HEK293T (cell line): ENCODE measurements at regions not wholly inside any gene's neighbourhood (a gene's known extent, or its start where the extent isn't known, plus 50 kb on each side); places are given as distances from the start of the nearest gene placed in this dataset.

ENCODE experiments used
- CTCF ChIA-PET: fragments of 350-600 bp; formaldehyde crosslinking; extraction: SDS; loops from one replicate; lab custom pipeline; 2021; ENCODE audit warnings: antibody characterized with exemption, inconsistent platforms; lab: Yijun Ruan, JAX
- POLR2A ChIA-PET: fragments of 350-600 bp; formaldehyde crosslinking; extraction: SDS; loops from one replicate; lab custom pipeline; 2020; ENCODE audit warnings: antibody characterized with exemption, inconsistent platforms; lab: Yijun Ruan, JAX
- DNase-seq: peaks from one replicate; pipeline ENCODE4 v3.0.0; 2012; ENCODE audit warnings: mixed read lengths; ENCODE audit errors: extremely low spot score
- ARNT ChIP-seq: fragments of 450-650 bp; IDR thresholded peaks from 2 replicates; pipeline ENCODE4 v1.6.1; 2017; ENCODE audit warnings: mild to moderate bottlenecking
- BHLHE40 ChIP-seq: fragments of 450-650 bp; IDR thresholded peaks from 2 replicates; pipeline ENCODE4 v1.6.1; 2016; ENCODE audit warnings: mild to moderate bottlenecking, moderate library complexity, borderline replicate concordance
- CTBP1 ChIP-seq: fragments of 450-650 bp; IDR thresholded peaks from 2 replicates; pipeline ENCODE4 v1.6.1; 2016; ENCODE audit warnings: borderline replicate concordance
- ELF4 ChIP-seq: fragments of 450-650 bp; IDR thresholded peaks from 2 replicates; pipeline ENCODE4 v1.6.1; 2017; ENCODE audit warnings: antibody characterized with exemption
- FOXA1 ChIP-seq: fragments of 450-650 bp; IDR thresholded peaks from 2 replicates; pipeline ENCODE4 v1.6.1; 2016; ENCODE audit warnings: mild to moderate bottlenecking
- FOXK2 ChIP-seq: fragments of 450-650 bp; IDR thresholded peaks from 2 replicates; pipeline ENCODE4 v1.6.1; 2016; ENCODE audit warnings: mild to moderate bottlenecking
- FOXM1 ChIP-seq: fragments of 450-650 bp; IDR thresholded peaks from 2 replicates; pipeline ENCODE4 v1.6.1; 2017; ENCODE audit warnings: mild to moderate bottlenecking, borderline replicate concordance
- HDGF ChIP-seq: fragments of 450-650 bp; IDR thresholded peaks from 2 replicates; pipeline ENCODE4 v1.6.1; 2017; ENCODE audit warnings: antibody characterized with exemption, borderline replicate concordance
- L3MBTL2 ChIP-seq: fragments of 450-650 bp; conservative IDR thresholded peaks from 2 replicates; pipeline ENCODE4 v1.6.1; 2016; ENCODE audit warnings: mild to moderate bottlenecking
- LEF1 ChIP-seq: fragments of 450-650 bp; IDR thresholded peaks from 2 replicates; pipeline ENCODE4 v1.6.1; 2017; ENCODE audit warnings: mild to moderate bottlenecking, borderline replicate concordance
- NFRKB ChIP-seq: fragments of 450-650 bp; IDR thresholded peaks from 2 replicates; pipeline ENCODE4 v1.6.1; 2016; ENCODE audit warnings: mild to moderate bottlenecking, moderate library complexity
- SP1 ChIP-seq: fragments of 450-650 bp; IDR thresholded peaks from 2 replicates; pipeline ENCODE4 v1.6.1; 2017
- SUZ12 ChIP-seq: fragments of 450-650 bp; IDR thresholded peaks from 2 replicates; pipeline ENCODE4 v1.6.1; 2016; ENCODE audit warnings: mild to moderate bottlenecking
- TARDBP ChIP-seq: fragments of 450-650 bp; IDR thresholded peaks from 2 replicates; pipeline ENCODE4 v1.6.1; 2016
- ZNF384 ChIP-seq: fragments of 450-650 bp; IDR thresholded peaks from 2 replicates; pipeline ENCODE4 v1.6.1; 2016
- TF ChIP-seq, protein P1 (sequence below): fragments of 450-650 bp; IDR thresholded peaks from 2 replicates; pipeline ENCODE4 v1.6.1; 2016

DNA sequence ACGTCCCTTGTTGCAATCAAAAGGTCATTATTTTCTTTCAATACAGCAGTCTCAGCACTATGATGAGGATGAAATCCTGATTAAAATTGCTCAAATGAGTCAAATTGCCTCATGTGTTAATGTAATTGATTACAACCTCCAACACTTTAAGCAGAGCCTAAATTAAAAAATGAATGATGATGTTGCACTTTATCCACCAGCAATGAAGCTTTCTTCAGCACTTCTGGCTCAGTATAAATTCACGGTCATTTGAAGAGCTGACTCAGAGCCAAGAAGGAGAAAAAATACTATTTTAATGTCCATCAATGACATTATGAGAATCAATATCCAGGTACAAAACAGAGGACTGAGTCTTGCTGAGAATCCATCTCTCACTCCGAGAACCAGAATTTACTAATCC lies 792.6 kb upstream of the ATXN8OS start:
- TF ChIP-seq FOXM1: no peak
- ChIA-PET CTCF (no interaction called here), POLR2A (no interaction called here)
- no peak for DNase-seq

- DNase-seq: no peak
- TF ChIP-seq L3MBTL2 (no peak), FOXM1 (no peak), FOXK2 (no peak), LEF1 (no peak), ELF4 (no peak), SP1 (no peak), ARNT (no peak), BHLHE40 (no peak), CTBP1 (no peak), TARDBP (no peak), SUZ12 (no peak), FOXA1 (no peak), HDGF (no peak), ZNF384 (no peak), NFRKB (no peak)
- TF ChIP-seq, protein P1, sequence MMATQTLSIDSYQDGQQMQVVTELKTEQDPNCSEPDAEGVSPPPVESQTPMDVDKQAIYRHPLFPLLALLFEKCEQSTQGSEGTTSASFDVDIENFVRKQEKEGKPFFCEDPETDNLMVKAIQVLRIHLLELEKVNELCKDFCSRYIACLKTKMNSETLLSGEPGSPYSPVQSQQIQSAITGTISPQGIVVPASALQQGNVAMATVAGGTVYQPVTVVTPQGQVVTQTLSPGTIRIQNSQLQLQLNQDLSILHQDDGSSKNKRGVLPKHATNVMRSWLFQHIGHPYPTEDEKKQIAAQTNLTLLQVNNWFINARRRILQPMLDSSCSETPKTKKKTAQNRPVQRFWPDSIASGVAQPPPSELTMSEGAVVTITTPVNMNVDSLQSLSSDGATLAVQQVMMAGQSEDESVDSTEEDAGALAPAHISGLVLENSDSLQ: no peak
- ChIA-PET POLR2A (no interaction called here), CTCF (interaction anchor here (0.6 kb wide), 1 partner anchor 196 kb away, joined by 6 read pairs; no protein-coding TSS in a partner anchor)
Measured at GRCh38 chr13:69306766-69307165, 800.9 kb upstream of the ATXN8OS start.

DNA sequence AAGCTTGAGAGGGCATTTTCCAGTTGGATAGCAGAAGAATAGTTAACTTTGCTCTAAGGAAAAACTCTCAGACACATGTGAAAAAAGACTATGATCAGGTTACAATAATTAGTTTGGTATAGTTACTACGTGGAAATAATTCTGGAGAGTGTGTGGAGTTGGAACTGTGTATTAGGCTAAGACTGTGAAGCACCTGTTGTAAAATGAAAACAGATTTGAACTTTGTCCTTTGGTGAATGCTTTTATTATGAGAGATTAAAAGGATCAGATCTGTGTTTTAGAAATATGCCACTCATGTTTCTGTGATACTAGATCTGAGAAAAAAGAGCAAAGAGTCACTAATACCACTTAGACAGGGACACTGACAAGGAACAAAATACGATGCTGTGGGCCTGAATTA lies 807.5 kb upstream of the ATXN8OS start:
- POLR2A ChIA-PET: no interaction called here
- CTCF ChIA-PET: no interaction called here
- no peak for DNase-seq
- no peak for TF ChIP-seq FOXK2
- no peak for TF ChIP-seq ELF4
- no peak for TF ChIP-seq NFRKB
- no peak for TF ChIP-seq CTBP1
- no peak for TF ChIP-seq BHLHE40
- TF ChIP-seq ARNT: no peak
- no peak for TF ChIP-seq FOXA1
- TF ChIP-seq FOXM1: no peak
- TF ChIP-seq ZNF384: no peak
- TF ChIP-seq, protein P1: no peak
- no peak for TF ChIP-seq HDGF
- TF ChIP-seq L3MBTL2: no peak
- TF ChIP-seq SP1: no peak
- TF ChIP-seq TARDBP: no peak
- no peak for TF ChIP-seq LEF1
- TF ChIP-seq SUZ12: no peak

DNA sequence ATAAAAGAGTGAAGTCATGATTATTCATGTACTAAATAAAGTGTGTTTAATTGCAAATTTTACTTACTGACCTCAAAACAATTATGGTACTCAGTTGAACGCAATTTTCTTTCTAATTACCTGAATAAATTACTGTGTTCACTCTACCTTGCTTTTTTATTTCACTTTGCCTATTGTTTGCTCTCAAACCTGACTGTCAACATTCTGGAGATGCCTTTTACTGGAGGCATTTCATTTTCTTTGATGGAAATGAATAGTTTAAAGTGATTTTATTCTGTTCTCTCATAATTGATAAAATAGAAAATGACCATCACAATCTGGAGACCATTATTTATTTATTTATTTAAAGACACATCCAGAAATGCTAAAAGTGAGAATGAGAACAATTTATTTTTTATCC lies 811.5 kb upstream of the ATXN8OS start:
- no peak for TF ChIP-seq LEF1
- no peak for TF ChIP-seq HDGF
- no peak for TF ChIP-seq SUZ12
- POLR2A ChIA-PET: no interaction called here
- DNase-seq: no peak
- CTCF ChIA-PET: no interaction called here

DNA sequence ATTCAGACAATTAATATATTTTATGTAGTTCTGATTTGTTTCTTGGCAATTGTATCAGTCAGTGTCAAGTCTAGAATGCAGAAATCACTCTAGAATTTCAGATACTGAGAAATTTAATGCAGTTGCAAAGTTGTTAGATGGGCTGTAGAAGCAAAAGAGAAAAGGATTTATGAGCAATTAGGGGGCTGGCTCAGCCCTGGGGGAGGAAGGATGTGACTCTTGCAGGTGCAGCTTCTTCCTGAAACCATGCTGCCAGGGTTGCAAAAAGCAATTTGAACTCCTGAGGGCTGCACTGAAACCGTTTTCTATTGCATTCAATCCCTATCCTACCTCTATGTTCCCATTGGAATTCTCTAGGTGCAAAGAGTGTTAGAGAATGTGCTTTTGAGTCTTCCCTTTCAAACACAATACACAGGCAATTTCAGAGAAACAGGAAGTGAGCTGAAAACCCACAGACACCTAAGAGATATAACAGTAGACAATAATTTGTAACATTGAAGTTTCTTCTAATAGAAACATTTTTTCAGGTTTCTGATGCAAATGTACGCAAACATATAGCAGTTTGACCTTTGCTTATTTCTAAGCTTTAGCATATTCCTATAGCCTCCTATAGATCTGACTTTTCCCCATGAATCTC lies 814.7 kb upstream of the ATXN8OS start:
- DNase-seq: no peak
- ChIA-PET CTCF (no interaction called here), POLR2A (no interaction called here)
- no peak for TF ChIP-seq ELF4
- TF ChIP-seq NFRKB: no peak
- TF ChIP-seq SP1: no peak
- no peak for TF ChIP-seq ZNF384
- TF ChIP-seq LEF1: no peak
- no peak for TF ChIP-seq CTBP1
- TF ChIP-seq ARNT: no peak
- TF ChIP-seq, protein P1: no peak
- no peak for TF ChIP-seq SUZ12

GRCh38 chr13:69291292-69291906 lies 816.2 kb upstream of the ATXN8OS start:
- no peak for TF ChIP-seq TARDBP
- no peak for TF ChIP-seq FOXK2
- TF ChIP-seq L3MBTL2: no peak
- TF ChIP-seq, protein P1: no peak
- no peak for TF ChIP-seq FOXM1
- TF ChIP-seq CTBP1: no peak
- no peak for TF ChIP-seq NFRKB
- no peak for TF ChIP-seq SUZ12
- no peak for TF ChIP-seq ELF4
- TF ChIP-seq FOXA1: no peak
- TF ChIP-seq SP1: no peak
- TF ChIP-seq HDGF: no peak
- no peak for TF ChIP-seq LEF1
- no peak for TF ChIP-seq BHLHE40
- no peak for TF ChIP-seq ZNF384
- TF ChIP-seq ARNT: no peak
- DNase-seq: no peak
- CTCF ChIA-PET: interaction anchor here (0.7 kb wide), 1 partner anchor 772 kb away, joined by 3 read pairs; no protein-coding TSS in a partner anchor
- POLR2A ChIA-PET: no interaction called here
